Endometrium (tissue), 2 donors: ENCODE measurements at regions not wholly inside any gene's neighbourhood (a gene's known extent, or its start where the extent isn't known, plus 50 kb on each side); places are given as distances from the start of the nearest gene placed in this dataset.
"Not testable (repeated sequence)": the region's sequence is repeated elsewhere in the genome, so short reads cannot be mapped to it uniquely, and the experiment has no call there.

Experiments used
- FAIRE-seq: peaks from 2 replicates; lab custom pipeline; 2012; peaks lifted over from hg19 to GRCh38; lab: Jason Lieb, UNC
- donor health status: control.
- donor health status: control.

GRCh38 chr6:114934079-114934478 is 591.3 kb upstream of the HS3ST5 start:
- no peak for FAIRE-seq

- FAIRE-seq = not testable (repeated sequence)
These were observed 585.9 kb upstream of the HS3ST5 start for GRCh38 chr6:114928731-114929130.

GRCh38 chr6:114906096-114906495 is 563.3 kb upstream of the HS3ST5 start:
- FAIRE-seq = no peak

GRCh38 chr6:114897536-114897935 is 554.7 kb upstream of the HS3ST5 start:
- no peak for FAIRE-seq

DNA sequence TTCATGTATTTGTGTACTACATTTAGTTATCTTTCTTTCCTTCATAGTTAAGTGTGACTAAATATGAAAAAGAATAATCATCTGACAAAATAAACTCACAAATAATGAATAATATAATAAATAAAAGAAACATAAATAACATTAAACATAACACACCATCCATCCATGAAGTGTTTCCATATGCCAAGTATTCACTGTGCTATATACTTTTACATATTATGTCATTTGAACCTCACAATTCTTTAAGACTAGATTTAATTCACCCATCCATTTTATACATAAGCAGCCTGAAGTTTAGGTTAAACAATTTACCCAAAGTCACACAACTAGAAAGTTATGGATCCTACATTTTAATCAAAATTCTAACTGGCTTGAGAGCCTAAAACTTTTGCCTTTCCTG is 549.4 kb upstream of the HS3ST5 start:
- FAIRE-seq = no peak

DNA sequence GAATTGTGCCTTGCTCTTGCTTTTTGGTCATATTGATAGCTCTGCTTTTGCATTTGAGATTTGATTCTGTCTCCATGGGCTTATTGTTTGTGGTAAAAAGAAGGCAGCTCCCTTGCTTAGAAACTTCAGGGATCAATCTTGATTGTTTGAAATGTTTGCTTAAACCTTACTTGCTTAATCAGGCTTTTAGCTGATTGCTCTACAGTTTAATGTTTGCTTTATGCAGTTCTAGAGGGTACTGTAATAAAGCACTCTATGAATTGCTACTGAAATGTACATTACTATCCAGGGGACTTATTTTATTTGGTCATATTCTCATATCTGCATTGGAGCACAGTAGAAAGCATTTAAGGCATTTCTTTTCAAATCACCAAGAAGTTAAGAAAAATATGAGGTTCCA is 545.4 kb upstream of the HS3ST5 start:
- no peak for FAIRE-seq

DNA sequence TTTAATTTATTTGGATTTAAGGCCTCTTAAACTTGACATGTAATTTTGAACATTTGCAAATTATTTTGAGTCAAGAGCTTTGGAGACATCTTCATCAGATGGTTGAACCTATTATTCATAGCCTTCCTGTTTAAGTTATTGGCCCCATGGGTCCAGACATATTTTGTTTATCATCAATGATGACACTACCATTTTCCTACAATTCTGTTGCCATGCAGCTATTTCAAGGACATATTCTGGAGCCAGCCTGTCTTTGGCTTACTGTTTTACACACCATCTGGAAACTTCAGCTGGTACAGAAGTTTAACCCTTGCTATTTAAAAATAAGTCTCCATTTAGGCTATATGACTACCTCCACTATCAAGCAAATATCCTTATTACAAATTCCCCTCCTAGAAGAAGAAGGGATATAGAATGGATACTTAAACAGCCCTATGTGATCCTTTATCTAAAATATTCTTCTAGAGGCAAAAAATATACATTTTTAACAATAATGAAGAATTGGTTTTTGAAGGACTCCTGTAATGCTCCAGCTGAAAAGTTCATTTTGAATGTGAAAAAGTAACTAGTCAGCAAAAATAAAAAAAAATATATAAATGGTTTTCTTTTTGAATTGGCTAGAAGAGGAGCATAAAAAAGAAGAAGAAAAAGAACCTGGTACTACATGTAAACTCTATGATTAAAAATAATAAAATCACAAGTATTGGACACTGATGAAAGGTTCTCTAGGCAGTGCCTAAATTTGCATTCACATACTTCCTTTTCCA is 544.0 kb upstream of the HS3ST5 start:
- no peak for FAIRE-seq

- no peak for FAIRE-seq
These were observed 536.9 kb upstream of the HS3ST5 start for GRCh38 chr6:114879693-114880092.

- FAIRE-seq = no peak
These were observed 535.3 kb upstream of the HS3ST5 start for GRCh38 chr6:114878091-114878490.

- no peak for FAIRE-seq
These were observed 531.6 kb upstream of the HS3ST5 start for GRCh38 chr6:114874410-114874809.

DNA sequence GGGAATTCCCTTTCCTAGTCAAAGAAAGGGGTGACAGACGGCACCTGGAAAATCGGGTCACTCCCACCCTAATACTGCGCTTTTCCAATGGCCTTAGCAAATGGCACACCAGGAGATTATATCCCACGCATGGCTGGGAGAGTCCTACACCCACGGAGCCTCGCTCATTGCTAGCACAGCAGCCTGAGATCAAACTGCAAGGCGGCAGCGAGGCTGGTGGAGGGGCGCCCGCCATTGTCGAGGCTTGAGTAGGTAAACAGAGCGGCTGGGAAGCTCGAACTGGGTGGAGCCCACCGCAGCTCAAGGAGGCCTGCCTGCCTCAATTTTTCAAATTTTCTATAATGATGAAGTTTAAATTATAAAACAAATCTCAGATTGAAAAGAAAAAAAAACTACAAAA is 522.7 kb upstream of the HS3ST5 start:
- not testable (repeated sequence) for FAIRE-seq

- no peak for FAIRE-seq
These were observed 520.8 kb upstream of the HS3ST5 start for GRCh38 chr6:114863610-114864009.

DNA sequence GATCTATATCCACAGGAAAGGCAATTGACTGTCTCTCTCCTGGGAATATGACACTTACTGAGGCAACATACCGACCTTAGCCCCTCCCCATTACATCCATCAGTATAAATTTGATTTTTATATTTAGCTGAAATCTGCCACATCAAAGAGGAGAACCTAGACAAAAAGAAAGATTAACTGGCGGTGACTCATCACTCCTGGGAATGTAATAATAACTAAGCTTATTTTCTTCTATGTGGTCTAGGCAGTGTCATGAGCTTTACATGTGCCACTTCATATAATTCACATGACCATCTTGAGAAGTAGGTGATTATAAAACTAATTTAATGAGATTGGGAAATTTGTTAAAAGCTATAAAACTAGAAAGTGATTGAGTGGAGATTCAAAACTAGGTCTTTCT is 520.0 kb upstream of the HS3ST5 start:
- no peak for FAIRE-seq

DNA sequence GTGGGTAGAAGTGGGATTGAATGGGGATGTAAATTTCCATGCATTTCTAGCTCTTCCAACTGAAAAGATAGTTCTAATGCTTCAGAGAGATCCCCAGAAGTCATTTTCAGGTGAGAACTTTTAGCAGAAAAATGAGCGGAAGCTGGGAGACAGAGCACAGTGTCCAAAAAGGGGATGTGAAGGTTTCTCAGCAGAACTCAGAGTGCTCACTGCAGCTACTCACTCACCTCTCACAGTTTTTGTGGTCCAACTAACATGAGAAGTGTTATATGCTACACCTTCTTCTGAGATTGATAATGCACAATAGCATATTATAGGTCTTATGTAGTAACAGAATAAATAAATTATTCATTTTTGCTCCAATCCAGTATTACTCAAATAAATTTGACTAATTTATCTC is 519.2 kb upstream of the HS3ST5 start:
- FAIRE-seq = no peak

- no peak for FAIRE-seq
These were observed 501.5 kb upstream of the HS3ST5 start for GRCh38 chr6:114844359-114844758.

DNA sequence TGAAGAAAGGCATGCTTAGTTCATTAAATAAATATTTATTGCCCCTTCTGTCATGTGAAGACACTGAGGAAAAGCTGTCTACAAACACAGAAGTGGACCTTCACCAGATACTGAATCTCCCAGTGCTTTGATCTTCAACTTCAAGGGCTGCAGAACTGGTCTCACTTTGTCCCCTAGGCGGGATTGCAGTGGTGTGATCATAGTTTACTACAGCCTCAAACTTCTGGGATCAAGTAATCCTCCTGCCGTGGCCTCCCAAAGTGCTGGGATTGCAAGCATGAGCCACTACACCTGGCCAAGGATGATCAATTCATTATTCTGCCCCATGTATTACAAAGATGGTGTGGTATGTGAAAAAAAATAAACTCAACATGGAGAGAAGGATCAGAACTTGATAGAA is 496.2 kb upstream of the HS3ST5 start:
- no peak for FAIRE-seq

DNA sequence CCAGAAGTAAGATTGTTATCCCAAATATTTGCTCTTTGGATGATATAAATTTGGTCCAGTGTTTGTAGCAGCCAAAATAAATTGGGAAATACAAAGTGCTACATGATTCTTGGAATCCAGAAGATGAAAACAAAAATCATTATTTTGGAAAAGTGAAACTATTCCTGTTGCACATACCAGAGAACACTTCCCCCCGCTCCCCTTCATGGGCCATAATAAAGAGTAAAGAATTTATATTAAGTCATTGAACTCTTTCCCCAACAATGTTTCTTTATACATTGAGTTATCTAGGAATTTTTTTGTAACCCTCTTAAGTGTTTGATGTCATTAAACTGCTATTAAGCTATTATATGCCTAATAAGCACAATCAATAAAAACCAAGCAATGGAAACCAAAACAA is 490.4 kb upstream of the HS3ST5 start:
- FAIRE-seq = peak; percentile 66

- no peak for FAIRE-seq
These were observed 487.7 kb upstream of the HS3ST5 start for GRCh38 chr6:114830515-114830914.

GRCh38 chr6:114827135-114827534 is 484.3 kb upstream of the HS3ST5 start:
- no peak for FAIRE-seq

GRCh38 chr6:114824409-114824808 is 481.6 kb upstream of the HS3ST5 start:
- no peak for FAIRE-seq

DNA sequence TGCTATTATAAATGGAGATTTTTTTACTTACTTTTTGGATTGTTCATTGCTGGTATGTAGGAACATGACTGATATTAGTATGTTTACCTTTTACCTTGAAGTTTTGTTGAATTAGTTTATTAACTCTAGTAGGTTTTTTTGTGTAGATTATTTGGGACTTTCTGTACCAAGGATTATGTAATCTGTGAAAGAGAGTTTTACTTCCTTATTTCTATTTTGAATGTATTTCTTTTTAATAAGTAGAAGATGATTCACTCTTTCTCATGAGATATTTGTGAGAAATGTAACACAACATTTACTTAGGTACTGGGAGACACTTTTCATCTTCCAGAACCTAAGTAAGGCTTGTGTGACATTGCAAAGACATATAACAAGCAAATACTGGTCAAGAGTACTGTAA is 473.9 kb upstream of the HS3ST5 start:
- FAIRE-seq = no peak

GRCh38 chr6:114810468-114810867 is 467.6 kb upstream of the HS3ST5 start:
- no peak for FAIRE-seq

DNA sequence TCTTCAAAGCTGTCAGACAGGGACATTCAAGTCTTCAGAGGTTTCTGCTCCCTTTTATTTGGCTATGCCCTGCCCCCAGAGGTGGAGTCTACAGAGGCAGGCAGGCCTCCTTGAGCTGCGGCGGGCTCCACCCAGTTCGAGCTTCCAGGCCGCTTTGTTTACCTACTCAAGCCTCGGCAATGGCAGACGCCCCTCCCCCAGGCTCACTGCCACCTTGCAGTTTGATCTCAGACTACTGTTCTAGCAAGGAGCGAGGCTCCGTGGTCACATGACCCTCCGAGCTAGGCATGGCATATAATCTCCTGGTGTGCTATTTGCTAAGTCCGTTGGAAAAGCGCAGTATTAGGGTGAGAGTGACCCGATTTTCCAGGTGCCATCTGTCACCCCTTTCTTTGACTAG is 462.6 kb upstream of the HS3ST5 start:
- not testable (repeated sequence) for FAIRE-seq

- no peak for FAIRE-seq
These were observed 453.8 kb upstream of the HS3ST5 start for GRCh38 chr6:114796576-114796975.

DNA sequence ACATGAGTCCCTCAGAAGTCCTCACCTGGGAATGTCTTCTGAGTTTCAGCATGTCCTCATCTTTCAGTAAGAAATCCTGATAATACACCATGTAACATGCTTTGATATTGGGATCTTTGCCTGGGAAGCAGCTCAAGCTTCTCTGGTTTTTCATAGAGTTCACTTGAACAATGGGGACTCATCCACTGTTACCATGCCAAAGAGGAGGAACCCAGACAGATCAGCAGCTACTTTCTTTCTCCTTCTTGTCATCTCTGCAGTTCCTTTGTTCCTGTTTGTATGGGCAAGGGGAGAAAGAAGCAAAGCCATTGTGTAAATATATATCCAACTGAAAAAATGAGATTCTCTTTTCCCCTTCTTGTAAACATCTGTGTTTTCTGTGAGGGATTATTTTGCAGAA is 450.6 kb upstream of the HS3ST5 start:
- no peak for FAIRE-seq
